ENCODE measurements at regions not wholly inside any gene's neighbourhood (a gene's known extent, or its start where the extent isn't known, plus 50 kb on each side); places are given as distances from the start of the nearest gene placed in this dataset.

DNA sequence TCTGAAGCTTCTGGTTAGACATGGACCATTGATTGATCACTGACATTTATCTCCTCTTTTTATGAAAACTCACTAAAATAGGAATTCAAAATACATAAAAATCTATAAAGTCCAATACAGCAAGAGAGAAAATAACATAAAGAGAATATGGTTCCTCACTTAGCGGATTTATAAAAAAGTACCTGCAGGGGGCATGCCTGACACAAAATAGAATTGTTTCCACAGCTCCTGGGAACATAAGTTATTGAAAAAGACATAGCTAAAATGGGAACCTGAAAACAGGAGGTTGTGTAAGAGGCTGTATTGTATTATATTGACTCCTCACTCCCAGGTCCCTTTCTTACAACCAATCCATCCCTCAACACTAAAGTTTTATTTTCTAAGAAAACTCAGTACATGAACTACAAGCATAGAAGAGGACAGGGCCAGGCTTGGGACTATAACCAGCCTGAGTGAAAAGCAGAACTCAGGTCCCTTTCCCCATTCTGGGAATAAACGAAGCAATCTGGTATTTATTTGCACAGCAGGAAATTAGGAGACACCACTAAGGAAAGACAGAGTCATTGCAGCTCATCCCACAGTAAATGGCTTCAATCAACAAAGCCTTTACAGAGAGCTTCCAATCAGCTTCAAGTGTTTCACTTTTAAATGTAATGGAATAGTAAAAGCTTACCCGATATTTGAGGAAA, 121.1 kb upstream of the NDST4 start:
- POLR2A ChIA-PET, result no interaction called here
- intact Hi-C loops (cut with micrococcal nuclease; ENCODE audit: unreplicated experiment), result loop anchor here (1.0 to 10.0 kb wide), 3 partner anchors 300 to 618 kb away; no protein-coding TSS in a partner anchor
- H2AFZ ChIP-seq (ENCODE audit: low read length), result no peak overlapping the region

More for the DNA sequence above, 121.1 kb upstream of the NDST4 start:
- in situ Hi-C loops (cut with HindIII; ENCODE audit: extremely low pct_ligation_motif_present, low pct_unique_long_range_greater_than_20kb), result no loop called here
- Histone ChIP-seq H3K4me1 (ENCODE audit: insufficient read depth, low read length) (no peaks in the 10 kb centered on the region), H3K79me2 (ENCODE audit: insufficient read depth, low read length) (no peaks in the 10 kb centered on the region), H3K9ac (ENCODE audit: insufficient read depth, low read depth, low read length) (no peak overlapping the region), H3K27me3 (ENCODE audit: control insufficient read depth in 1 of 2, insufficient read depth in 2 of 2, low read length in 2 of 2) (no peaks in the 10 kb centered on the region; a peak in 1 of 5 replicates), H4K20me1 (ENCODE audit: insufficient read depth, low read length) (no peaks in the 10 kb centered on the region), H3K27ac (ENCODE audit: extremely low read length, insufficient read depth, low read length) (no peak overlapping the region), H3K4me2 (ENCODE audit: low read depth, low read length) (no peak overlapping the region), H3K9me3 (ENCODE audit: low read length) (no peaks in the 10 kb centered on the region), H3K36me3 (replicated peaks in 1 of 2; ENCODE audit: control insufficient read depth in 1 of 2, insufficient read depth in 2 of 2, low read length in 2 of 2) (no peaks in the 10 kb centered on the region), H3K4me3 (replicated peaks in 1 of 3; ENCODE audit: insufficient read depth in 1 of 3, low read depth in 2 of 3, low read length in 3 of 3) (no peak overlapping the region)
- 2% methylated on average over 3 of the region's 3 CpGs for WGBS (ENCODE audit: low lambda C conversion rate)
- peak; percentile 5 for DNase-seq (ENCODE audit: low spot score)
- BruUV-seq (replicated peaks), result no TSS peak
- TF ChIP-seq, protein P1, sequence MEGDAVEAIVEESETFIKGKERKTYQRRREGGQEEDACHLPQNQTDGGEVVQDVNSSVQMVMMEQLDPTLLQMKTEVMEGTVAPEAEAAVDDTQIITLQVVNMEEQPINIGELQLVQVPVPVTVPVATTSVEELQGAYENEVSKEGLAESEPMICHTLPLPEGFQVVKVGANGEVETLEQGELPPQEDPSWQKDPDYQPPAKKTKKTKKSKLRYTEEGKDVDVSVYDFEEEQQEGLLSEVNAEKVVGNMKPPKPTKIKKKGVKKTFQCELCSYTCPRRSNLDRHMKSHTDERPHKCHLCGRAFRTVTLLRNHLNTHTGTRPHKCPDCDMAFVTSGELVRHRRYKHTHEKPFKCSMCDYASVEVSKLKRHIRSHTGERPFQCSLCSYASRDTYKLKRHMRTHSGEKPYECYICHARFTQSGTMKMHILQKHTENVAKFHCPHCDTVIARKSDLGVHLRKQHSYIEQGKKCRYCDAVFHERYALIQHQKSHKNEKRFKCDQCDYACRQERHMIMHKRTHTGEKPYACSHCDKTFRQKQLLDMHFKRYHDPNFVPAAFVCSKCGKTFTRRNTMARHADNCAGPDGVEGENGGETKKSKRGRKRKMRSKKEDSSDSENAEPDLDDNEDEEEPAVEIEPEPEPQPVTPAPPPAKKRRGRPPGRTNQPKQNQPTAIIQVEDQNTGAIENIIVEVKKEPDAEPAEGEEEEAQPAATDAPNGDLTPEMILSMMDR (CRISPR knock-in tag; IDR thresholded peaks at IDR 0.05), result peak; percentile 34; the same call in 1 of the 2 replicates
- TF ChIP-seq, protein P2, sequence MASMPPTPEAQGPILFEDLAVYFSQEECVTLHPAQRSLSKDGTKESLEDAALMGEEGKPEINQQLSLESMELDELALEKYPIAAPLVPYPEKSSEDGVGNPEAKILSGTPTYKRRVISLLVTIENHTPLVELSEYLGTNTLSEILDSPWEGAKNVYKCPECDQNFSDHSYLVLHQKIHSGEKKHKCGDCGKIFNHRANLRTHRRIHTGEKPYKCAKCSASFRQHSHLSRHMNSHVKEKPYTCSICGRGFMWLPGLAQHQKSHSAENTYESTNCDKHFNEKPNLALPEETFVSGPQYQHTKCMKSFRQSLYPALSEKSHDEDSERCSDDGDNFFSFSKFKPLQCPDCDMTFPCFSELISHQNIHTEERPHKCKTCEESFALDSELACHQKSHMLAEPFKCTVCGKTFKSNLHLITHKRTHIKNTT (CRISPR knock-in tag; IDR thresholded peaks at IDR 0.05), result no peak
- TF ChIP-seq MTF1 (CRISPR knock-in tag; IDR thresholded peaks at IDR 0.05) (no peak), STAG1 (CRISPR knock-in tag; IDR thresholded peaks at IDR 0.05) (peak; percentile 47), ZNF468 (CRISPR knock-in tag; IDR thresholded peaks at IDR 0.05) (no peak), SATB2 (CRISPR knock-in tag; IDR thresholded peaks at IDR 0.05) (no peak), ATF7 (IDR thresholded peaks at IDR 0.05) (0 out of 2 replicates have a peak, but pooled peaks have one; percentile 17), ATF7 (CRISPR knock-in tag; IDR thresholded peaks at IDR 0.05) (no peak)
- no peak for FAIRE-seq
- CTCF ChIA-PET (ENCODE audit: low intra/inter-chr PET ratio, low total read pairs), result interaction anchor here (1.3 kb wide), 1 partner anchor 618 kb away, joined by 5 read pairs; no protein-coding TSS in a partner anchor
- ATAC-seq, result peak; percentile 52; the same call in 2 of the 3 replicates

All from HepG2 (cell line).